Stimulated activated CD4-positive, alpha-beta T cell treated with anti-CD3 and anti-CD28 coated beads, TNF-alpha, amount 100 ng/mL, for 4 hours (primary cell): ENCODE measurements at regions not wholly inside any gene's neighbourhood (a gene's known extent, or its start where the extent isn't known, plus 50 kb on each side); places are given as distances from the start of the nearest gene placed in this dataset.

Experiments
- DNase-seq, 3 experiments: peaks; one replicate each; pipeline ENCODE4 v3.0.0-alpha.2; 2020; ENCODE audit warnings: low read depth in 3 of 3

- no peak for DNase-seq
Observed at GRCh38 chr2:195410074-195410671, 246.9 kb upstream of the SLC39A10 start.

- DNase-seq: no peak
Observed at GRCh38 chr2:195408811-195409210, 248.2 kb upstream of the SLC39A10 start.

- DNase-seq: no peak
Observed at GRCh38 chr2:195408196-195408595, 248.8 kb upstream of the SLC39A10 start.

- DNase-seq: no peak
Observed at GRCh38 chr2:195407783-195408182, 249.2 kb upstream of the SLC39A10 start.

GRCh38 chr2:195406886-195407603 lies 250.0 kb upstream of the SLC39A10 start:
- DNase-seq: no peak

- DNase-seq: no peak
Observed at GRCh38 chr2:195404651-195405050, 252.4 kb upstream of the SLC39A10 start.

- no peak for DNase-seq
Observed at GRCh38 chr2:195396479-195396878, 260.5 kb upstream of the SLC39A10 start.

- no peak for DNase-seq
Observed at GRCh38 chr2:195395362-195395761, 261.7 kb upstream of the SLC39A10 start.

- no peak for DNase-seq
Observed at GRCh38 chr2:195392446-195393336, 264.3 kb upstream of the SLC39A10 start.

GRCh38 chr2:195390686-195391321 lies 266.2 kb upstream of the SLC39A10 start:
- no peak for DNase-seq

- DNase-seq: no peak
Observed at GRCh38 chr2:195388028-195388427, 269.0 kb upstream of the SLC39A10 start.

- DNase-seq: peak in 1 of 3 experiments; percentile 0
Observed at GRCh38 chr2:195382186-195382585, 274.8 kb upstream of the SLC39A10 start.

GRCh38 chr2:195370167-195370943 lies 286.7 kb upstream of the SLC39A10 start:
- DNase-seq: no peak

- DNase-seq: no peak
Observed at GRCh38 chr2:195369218-195369587, 287.8 kb upstream of the SLC39A10 start.

- DNase-seq: no peak
Observed at GRCh38 chr2:195368249-195369217, 288.5 kb upstream of the SLC39A10 start.

- DNase-seq: no peak
Observed at GRCh38 chr2:195367809-195368208, 289.2 kb upstream of the SLC39A10 start.

GRCh38 chr2:195364015-195364965 lies 292.7 kb upstream of the SLC39A10 start:
- DNase-seq: no peak

- DNase-seq: no peak
Observed at GRCh38 chr2:195363496-195363895, 293.5 kb upstream of the SLC39A10 start.

- DNase-seq: no peak
Observed at GRCh38 chr2:195360242-195360641, 296.8 kb upstream of the SLC39A10 start.
